SU-DHL-6 (cell line): ENCODE measurements at regions not wholly inside any gene's neighbourhood (a gene's known extent, or its start where the extent isn't known, plus 50 kb on each side); places are given as distances from the start of the nearest gene placed in this dataset.

Experiments used
- EZH2phosphoT487 ChIP-seq: fragments of 200-600 bp; sonication (generic), shearing (Covaris generic); conservative IDR thresholded peaks from 2 replicates; pipeline ENCODE4 v1.6.1; 2018; ENCODE audit warnings: mild to moderate bottlenecking, antibody characterized with exemption, low read length, moderate library complexity, mixed read lengths
- TF ChIP-seq, protein P1 (sequence below): fragments of 200-600 bp; sonication (generic); IDR thresholded peaks from one replicate; pipeline ENCODE4 v1.5.1; 2017; ENCODE audit warnings: antibody characterized with exemption, mild to moderate bottlenecking, low read length, moderate library complexity; ENCODE audit not compliant: insufficient read depth, poor library complexity, severe bottlenecking

DNA sequence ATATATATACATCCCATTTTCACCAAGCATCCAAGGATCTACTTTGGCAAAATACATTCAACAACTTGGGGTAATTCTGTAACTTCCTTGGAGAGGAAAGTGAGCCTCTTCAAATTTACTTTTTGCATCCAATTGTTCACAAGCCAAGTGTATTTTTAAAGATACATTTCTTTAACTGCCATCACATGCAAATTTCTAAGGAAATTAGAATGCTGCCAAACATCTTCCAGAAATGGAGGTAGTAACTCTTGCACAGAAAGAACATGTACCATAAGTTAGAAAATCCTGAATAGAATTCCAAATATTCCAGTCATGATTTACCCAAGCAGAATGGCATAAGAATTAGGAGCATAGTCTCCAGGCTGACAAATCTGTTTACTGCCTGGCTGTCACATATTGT lies 220.5 kb upstream of the NWD2 start:
- no peak for TF ChIP-seq EZH2phosphoT487
- TF ChIP-seq, protein P1, sequence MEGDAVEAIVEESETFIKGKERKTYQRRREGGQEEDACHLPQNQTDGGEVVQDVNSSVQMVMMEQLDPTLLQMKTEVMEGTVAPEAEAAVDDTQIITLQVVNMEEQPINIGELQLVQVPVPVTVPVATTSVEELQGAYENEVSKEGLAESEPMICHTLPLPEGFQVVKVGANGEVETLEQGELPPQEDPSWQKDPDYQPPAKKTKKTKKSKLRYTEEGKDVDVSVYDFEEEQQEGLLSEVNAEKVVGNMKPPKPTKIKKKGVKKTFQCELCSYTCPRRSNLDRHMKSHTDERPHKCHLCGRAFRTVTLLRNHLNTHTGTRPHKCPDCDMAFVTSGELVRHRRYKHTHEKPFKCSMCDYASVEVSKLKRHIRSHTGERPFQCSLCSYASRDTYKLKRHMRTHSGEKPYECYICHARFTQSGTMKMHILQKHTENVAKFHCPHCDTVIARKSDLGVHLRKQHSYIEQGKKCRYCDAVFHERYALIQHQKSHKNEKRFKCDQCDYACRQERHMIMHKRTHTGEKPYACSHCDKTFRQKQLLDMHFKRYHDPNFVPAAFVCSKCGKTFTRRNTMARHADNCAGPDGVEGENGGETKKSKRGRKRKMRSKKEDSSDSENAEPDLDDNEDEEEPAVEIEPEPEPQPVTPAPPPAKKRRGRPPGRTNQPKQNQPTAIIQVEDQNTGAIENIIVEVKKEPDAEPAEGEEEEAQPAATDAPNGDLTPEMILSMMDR, result no peak
